NCI-H2107 treated with DMSO at 0.1 percent for 48 hours (cell line): ENCODE measurements at regions not wholly inside any gene's neighbourhood (a gene's known extent, or its start where the extent isn't known, plus 50 kb on each side); places are given as distances from the start of the nearest gene placed in this dataset.
"Not testable (repeated sequence)": the region's sequence is repeated elsewhere in the genome, so short reads cannot be mapped to it uniquely, and the experiment has no call there.

Source experiments
- DNase-seq: peaks from one replicate; lab custom pipeline; 2025; ENCODE audit not compliant: unreplicated experiment; lab: John Stamatoyannopoulos, UW

DNA sequence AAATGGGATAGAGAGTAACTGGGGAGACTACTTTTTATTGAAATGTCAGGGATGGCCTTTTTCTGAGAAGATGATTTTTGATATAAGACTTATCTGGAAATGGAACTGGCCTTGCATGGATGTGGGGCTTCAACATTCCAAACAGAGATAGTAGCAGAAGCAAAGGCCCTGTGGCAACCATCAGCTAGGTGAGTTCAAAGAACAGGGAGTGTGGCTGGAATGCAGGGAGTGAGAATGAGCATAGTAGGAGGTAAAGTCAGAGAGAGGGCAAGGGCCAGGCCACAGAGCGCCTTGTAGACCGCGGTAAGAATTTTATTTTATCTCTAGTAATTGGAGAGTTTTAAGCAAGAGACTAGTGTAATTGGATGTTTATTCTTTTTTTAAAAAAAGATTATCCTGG lies 227.0 kb upstream of the B3GALT2 start:
- no peak for DNase-seq

GRCh38 chr1:193412748-193413147 lies 226.3 kb upstream of the B3GALT2 start:
- DNase-seq, result no peak

- no peak for DNase-seq
These were observed 225.3 kb upstream of the B3GALT2 start for GRCh38 chr1:193411714-193412113.

GRCh38 chr1:193411215-193411614 lies 224.8 kb upstream of the B3GALT2 start:
- DNase-seq, result no peak

- DNase-seq, result no peak
These were observed 222.4 kb upstream of the B3GALT2 start for GRCh38 chr1:193408782-193409293.

DNA sequence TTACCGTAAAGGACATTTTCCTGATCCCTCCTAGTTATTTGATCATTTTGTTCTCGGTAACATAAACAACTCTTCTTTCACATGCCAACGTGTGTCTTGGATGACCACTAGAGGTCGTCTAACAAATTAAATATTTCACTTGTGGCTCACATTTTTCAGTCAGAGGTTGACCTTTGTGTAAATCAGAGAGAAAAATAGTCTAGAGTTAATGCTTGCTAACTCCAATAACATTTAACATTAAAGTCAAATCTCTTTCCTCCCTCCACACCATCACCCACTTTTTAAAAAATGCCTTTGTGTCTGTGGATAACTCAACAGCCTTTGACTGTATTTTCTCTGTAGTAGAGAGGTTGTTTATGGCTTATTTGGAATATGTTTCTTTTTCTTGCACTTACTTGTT lies 220.5 kb upstream of the B3GALT2 start:
- no peak for DNase-seq

GRCh38 chr1:193404236-193404635 lies 217.8 kb upstream of the B3GALT2 start:
- no peak for DNase-seq

- no peak for DNase-seq
These were observed 216.6 kb upstream of the B3GALT2 start for GRCh38 chr1:193402977-193403376.

- no peak for DNase-seq
These were observed 215.6 kb upstream of the B3GALT2 start for GRCh38 chr1:193402037-193402436.

DNA sequence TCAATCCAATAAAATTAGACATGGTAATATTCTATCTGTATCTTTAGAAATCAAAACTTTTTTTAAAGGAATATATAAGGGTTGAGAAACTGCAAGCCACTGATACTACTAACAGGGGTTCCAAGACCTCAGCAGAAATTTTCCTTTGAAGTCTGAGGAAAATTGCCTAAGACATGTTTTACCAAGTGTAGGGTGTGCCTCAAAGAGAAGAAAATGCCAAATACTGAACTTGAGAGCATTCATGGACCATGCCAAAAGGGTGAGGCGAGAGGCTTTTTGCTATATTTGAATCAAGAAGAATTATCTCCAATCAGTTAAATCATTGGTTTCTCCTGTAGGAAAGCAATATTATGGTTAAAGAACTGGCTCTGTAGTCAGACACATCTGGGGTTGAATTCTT lies 207.9 kb upstream of the B3GALT2 start:
- no peak for DNase-seq

- no peak for DNase-seq
These were observed 206.3 kb upstream of the B3GALT2 start for GRCh38 chr1:193392686-193393085.

- DNase-seq, result no peak
These were observed 202.3 kb upstream of the B3GALT2 start for GRCh38 chr1:193388683-193389082.

GRCh38 chr1:193388165-193388564 lies 201.8 kb upstream of the B3GALT2 start:
- no peak for DNase-seq

- DNase-seq, result no peak
These were observed 201.0 kb upstream of the B3GALT2 start for GRCh38 chr1:193387406-193387805.

DNA sequence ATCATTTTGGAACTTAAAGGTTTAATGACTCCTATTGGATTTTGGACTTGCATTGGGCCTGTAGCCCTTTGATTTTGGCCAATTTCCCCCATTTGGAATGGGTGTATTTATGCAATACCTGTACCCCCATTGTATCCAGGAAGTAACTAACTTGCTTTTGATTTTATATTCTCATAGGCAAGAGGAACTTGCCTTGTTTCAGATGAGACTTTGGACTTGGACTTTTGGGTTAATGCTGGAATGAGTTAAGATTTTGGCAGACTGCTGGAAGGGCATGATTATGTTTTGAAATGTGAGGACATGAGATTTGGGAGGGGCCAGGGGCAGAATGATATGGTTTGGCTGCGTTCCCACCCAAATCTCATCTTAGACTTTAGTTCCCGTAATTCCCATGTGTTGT lies 192.0 kb upstream of the B3GALT2 start:
- not testable (repeated sequence) for DNase-seq

- DNase-seq, result no peak
These were observed 191.1 kb upstream of the B3GALT2 start for GRCh38 chr1:193377472-193377871.

DNA sequence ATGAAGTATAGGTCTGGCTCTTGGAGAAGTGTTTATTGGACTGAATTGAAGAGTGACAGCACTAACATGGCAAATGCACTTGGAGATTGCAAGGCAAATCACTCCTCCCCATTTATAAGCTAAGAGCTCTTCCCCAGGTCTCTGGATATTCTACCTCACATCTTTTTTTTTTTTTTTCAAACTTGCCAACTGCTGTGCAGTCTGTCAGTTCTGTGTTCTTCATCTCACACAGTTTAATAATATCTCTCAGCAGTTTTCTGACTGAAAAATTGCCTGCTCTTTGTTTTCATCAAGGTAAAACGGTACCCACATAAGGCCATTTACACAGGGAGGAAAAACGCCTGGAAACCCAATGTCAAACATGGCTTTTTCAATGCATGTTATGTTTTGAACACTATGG lies 186.1 kb upstream of the B3GALT2 start:
- DNase-seq, result no peak

- no peak for DNase-seq
These were observed 181.9 kb upstream of the B3GALT2 start for GRCh38 chr1:193368302-193368701.

DNA sequence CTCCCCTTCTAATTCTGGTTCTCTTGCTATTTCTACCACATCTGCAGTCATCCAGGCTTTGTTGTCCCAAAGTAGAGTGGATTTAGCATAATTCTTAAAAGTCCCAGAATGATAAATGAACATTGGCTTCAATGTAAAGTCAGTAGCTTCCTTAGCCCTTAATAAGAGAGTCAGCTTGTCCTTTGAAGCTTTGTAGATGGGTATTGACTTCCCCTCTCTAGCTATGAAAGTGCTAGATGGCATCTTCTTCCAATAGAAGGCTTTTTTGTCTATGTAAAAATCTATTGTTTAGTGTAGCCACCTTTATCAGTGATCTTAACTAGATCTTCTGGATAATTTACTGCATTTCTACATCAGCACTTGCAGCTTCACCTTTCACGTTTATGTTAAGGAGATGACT lies 181.4 kb upstream of the B3GALT2 start:
- DNase-seq, result no peak

DNA sequence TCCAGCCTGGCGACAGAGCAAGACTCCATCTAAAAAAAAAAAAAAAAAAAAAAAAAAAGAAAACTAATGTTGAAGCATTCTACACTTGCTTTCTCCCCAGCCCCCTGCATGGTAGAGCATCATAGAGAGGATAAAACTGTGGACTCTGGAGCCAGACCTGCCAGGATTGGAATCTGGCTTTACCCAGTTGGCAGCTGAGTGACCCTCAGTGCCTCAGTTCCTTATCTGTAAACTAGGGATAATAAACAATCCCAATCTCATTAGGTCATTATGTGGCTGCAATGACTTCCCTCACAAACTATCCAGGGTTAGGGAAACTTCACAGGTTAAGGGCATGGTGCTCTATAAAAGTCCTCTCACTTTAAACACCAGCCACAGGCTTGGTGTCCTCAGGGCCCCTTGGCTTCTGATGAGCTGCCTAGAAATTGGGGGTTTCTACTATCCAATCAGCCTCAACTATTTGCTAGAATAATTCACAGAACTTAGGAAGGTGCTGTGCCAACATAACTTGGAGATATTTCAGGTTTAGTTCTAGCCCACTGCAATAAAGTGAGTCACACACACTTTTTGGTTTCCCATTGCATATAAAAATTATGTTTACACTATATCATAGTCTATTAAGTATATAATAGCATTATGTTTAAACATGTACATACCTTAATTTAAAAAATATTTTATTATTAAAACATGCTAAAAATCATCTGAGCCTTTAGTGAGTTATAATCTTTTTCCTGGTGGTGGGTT lies 180.5 kb upstream of the B3GALT2 start:
- DNase-seq, result no peak

DNA sequence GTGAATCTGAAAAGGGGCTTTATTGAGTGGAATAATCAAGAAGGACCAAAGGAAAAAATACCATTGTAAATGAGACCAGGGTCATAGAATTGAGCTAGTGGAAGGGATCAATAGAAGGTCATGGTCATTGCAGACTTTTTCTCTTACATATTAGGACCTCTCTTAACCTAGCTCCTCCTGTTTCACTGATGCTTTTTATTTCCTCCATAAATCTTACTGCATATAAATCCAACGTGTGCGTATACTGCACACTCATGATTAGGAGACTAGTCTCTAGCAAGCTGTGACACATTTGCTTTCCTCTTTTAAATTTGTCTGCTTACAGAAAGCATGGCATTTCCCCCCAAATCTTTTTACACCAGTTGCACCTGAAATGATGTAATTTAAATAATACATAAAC lies 179.6 kb upstream of the B3GALT2 start:
- no peak for DNase-seq

- no peak for DNase-seq
These were observed 173.2 kb upstream of the B3GALT2 start for GRCh38 chr1:193359631-193360030.

- DNase-seq, result no peak
These were observed 172.0 kb upstream of the B3GALT2 start for GRCh38 chr1:193358419-193358818.
